IMR-90 (cell line): ENCODE measurements at regions not wholly inside any gene's neighbourhood (a gene's known extent, or its start where the extent isn't known, plus 50 kb on each side); places are given as distances from the start of the nearest gene placed in this dataset.

Experiments
- ATAC-seq: fragments of 200-7000 bp; cut with Tn5 transposase; 2 replicates; pipeline ENCODE4 v1.9.1; 2020; ENCODE audit warnings: low read depth, mild to moderate bottlenecking, moderate library complexity
- BruUV-seq: library from RNA; stranded (reverse); fragments of 400-500 nt; replicated peaks from 2 replicates; lab custom pipeline; 2021; lab: Mats Ljungman, UMichigan
- CTCF ChIA-PET: fragments of 300-600 bp; formaldehyde crosslinking; extraction: SDS; loops from one replicate; lab custom pipeline; 2021; ENCODE audit warnings: antibody characterized with exemption; lab: Yijun Ruan, JAX
- POLR2A ChIA-PET: fragments of 300-600 bp; sonication (Branson Sonifier 250); formaldehyde crosslinking; loops from one replicate; lab custom pipeline; 2022; ENCODE audit warnings: antibody characterized with exemption; ENCODE audit not compliant: unreplicated experiment; lab: Charles Lee
- DNase-seq: peaks from one replicate; pipeline ENCODE4 v3.0.0; 2013
- H2AFZ ChIP-seq: replicated peaks from 2 replicates; pipeline ENCODE3; 2013; ENCODE audit warnings: low read length, mild to moderate bottlenecking; ENCODE audit not compliant: poor library complexity
- H2AK5ac ChIP-seq: 2 replicates; pipeline ENCODE4 v1.6.1; 2013; ENCODE audit warnings: low read depth, low read length, inconsistent platforms
- H2AK9ac ChIP-seq: replicated peaks from 2 replicates; pipeline ENCODE3; 2013; ENCODE audit warnings: mild to moderate bottlenecking, low read depth, low read length, moderate library complexity; ENCODE audit not compliant: poor library complexity
- H2BK120ac ChIP-seq: 2 replicates; pipeline ENCODE4 v1.6.1; 2013; ENCODE audit warnings: low read depth, low read length, inconsistent platforms
- H2BK15ac ChIP-seq: 3 replicates; pipeline ENCODE4 v1.6.1; 2013; ENCODE audit warnings: low read depth, low read length, inconsistent platforms
- H2BK20ac ChIP-seq: 2 replicates; pipeline ENCODE4 v1.6.1; 2013; ENCODE audit warnings: low read depth, mild to moderate bottlenecking, inconsistent platforms, low read length, moderate library complexity
- H2BK5ac ChIP-seq: 2 replicates; pipeline ENCODE4 v1.6.1; 2013; ENCODE audit warnings: mild to moderate bottlenecking, low read depth, low read length, inconsistent platforms; ENCODE audit not compliant: poor library complexity, severe bottlenecking
- H3K14ac ChIP-seq: replicated peaks from 2 replicates; pipeline ENCODE4 v1.6.1; 2013; ENCODE audit warnings: low read depth, low read length, inconsistent platforms
- H3K18ac ChIP-seq: 2 replicates; pipeline ENCODE4 v1.6.1; 2013; ENCODE audit warnings: low read depth, low read length, control low read depth
- H3K23ac ChIP-seq: 2 replicates; pipeline ENCODE4 v1.6.1; 2013; ENCODE audit warnings: low read depth, low read length, inconsistent platforms
- H3K27ac ChIP-seq: 2 replicates; pipeline ENCODE4 v1.5.1; 2013; ENCODE audit warnings: mild to moderate bottlenecking, control low read depth, low read length; ENCODE audit not compliant: insufficient read depth
- H3K27me3 ChIP-seq: 2 replicates; pipeline ENCODE4 v1.6.1; 2013; ENCODE audit warnings: low read length; ENCODE audit not compliant: control insufficient read depth, insufficient read depth
- H3K36me3 ChIP-seq: 2 replicates; pipeline ENCODE4 v1.6.1; 2013; ENCODE audit warnings: low read length, mixed read lengths; ENCODE audit not compliant: control insufficient read depth, insufficient read depth
- H3K4ac ChIP-seq: 2 replicates; pipeline ENCODE4 v1.6.1; 2013; ENCODE audit warnings: low read depth, low read length, inconsistent platforms
- H3K4me1 ChIP-seq: 2 replicates; pipeline ENCODE4 v1.6.1; 2013; ENCODE audit warnings: low read length, mixed read lengths; ENCODE audit not compliant: control insufficient read depth, insufficient read depth
- H3K4me2 ChIP-seq: 2 replicates; pipeline ENCODE4 v1.6.1; 2013; ENCODE audit warnings: low read depth, mild to moderate bottlenecking, control low read depth, low read length, moderate library complexity
- H3K4me3 ChIP-seq: 2 replicates; pipeline ENCODE4 v1.5.1; 2013; ENCODE audit warnings: low read depth, mild to moderate bottlenecking, control low read depth, low read length, moderate library complexity; ENCODE audit not compliant: insufficient read depth
- H3K56ac ChIP-seq: 2 replicates; pipeline ENCODE4 v1.6.1; 2013; ENCODE audit warnings: low read length, inconsistent platforms; ENCODE audit not compliant: insufficient read depth; ENCODE audit errors: extremely low read depth
- H3K79me1 ChIP-seq, 2 experiments: 2 replicates each; pipeline ENCODE4 v1.6.1; 2013; ENCODE audit warnings: low read length in 2 of 2, inconsistent platforms in 1 of 2, low read depth in 1 of 2
- H3K9ac ChIP-seq: 2 replicates; pipeline ENCODE4 v1.6.1; 2013; ENCODE audit warnings: low read depth, low read length, control low read depth
- H3K9me1 ChIP-seq: 2 replicates; pipeline ENCODE4 v1.6.1; 2013; ENCODE audit warnings: low read length, inconsistent platforms; ENCODE audit not compliant: insufficient read depth
- H3K9me3 ChIP-seq: 2 replicates; pipeline ENCODE4 v1.6.1; 2013; ENCODE audit warnings: low read length; ENCODE audit not compliant: control insufficient read depth, insufficient read depth
- H4K20me1 ChIP-seq: 2 replicates; pipeline ENCODE4 v1.6.1; 2013; ENCODE audit warnings: low read length, inconsistent platforms; ENCODE audit not compliant: insufficient read depth
- H4K5ac ChIP-seq: 2 replicates; pipeline ENCODE4 v1.6.1; 2013; ENCODE audit warnings: mild to moderate bottlenecking, low read depth, low read length, control low read depth
- H4K8ac ChIP-seq, 2 experiments: 2 replicates each; pipeline ENCODE4 v1.6.1; 2013; ENCODE audit warnings: low read depth in 2 of 2, low read length in 2 of 2, control low read depth in 1 of 2, inconsistent platforms in 1 of 2
- H4K91ac ChIP-seq: 2 replicates; pipeline ENCODE4 v1.6.1; 2013; ENCODE audit warnings: low read depth, low read length, inconsistent platforms; ENCODE audit not compliant: insufficient read depth
- BHLHE40 ChIP-seq: fragments of 150-350 bp; IDR thresholded peaks from 2 replicates; pipeline ENCODE4 v1.6.1; 2016; ENCODE audit warnings: mild to moderate bottlenecking, low read depth, low read length
- CEBPB ChIP-seq: IDR thresholded peaks from 2 replicates; pipeline ENCODE4 v1.6.1; 2012; ENCODE audit warnings: low read depth, low read length, improper control_type of control experiment
- CHD1 ChIP-seq: IDR thresholded peaks from 2 replicates; pipeline ENCODE4 v1.6.1; 2012; ENCODE audit warnings: low read depth, low read length, improper control_type of control experiment
- CTCF ChIP-seq: conservative IDR thresholded peaks from 2 replicates; pipeline ENCODE4 v1.5.1; 2012; ENCODE audit warnings: mild to moderate bottlenecking, low read depth, low read length, improper control_type of control experiment
- MAFK ChIP-seq: IDR thresholded peaks from 2 replicates; pipeline ENCODE4 v1.6.1; 2012; ENCODE audit warnings: low read depth, low read length, improper control_type of control experiment
- MAZ ChIP-seq: IDR thresholded peaks from 2 replicates; pipeline ENCODE4 v1.6.1; 2012; ENCODE audit warnings: low read depth, mild to moderate bottlenecking, low read length, improper control_type of control experiment, moderate library complexity, borderline replicate concordance
- MXI1 ChIP-seq: IDR thresholded peaks from 2 replicates; pipeline ENCODE4 v1.6.1; 2012; ENCODE audit warnings: low read depth, mild to moderate bottlenecking, low read length, moderate library complexity, borderline replicate concordance
- NFE2L2 ChIP-seq: fragments of 150-350 bp; IDR thresholded peaks from 2 replicates; pipeline ENCODE4 v1.6.1; 2016; ENCODE audit warnings: low read depth, mild to moderate bottlenecking, low read length
- POLR2A ChIP-seq: IDR thresholded peaks from 2 replicates; pipeline ENCODE4 v1.6.1; 2012; ENCODE audit warnings: mild to moderate bottlenecking, low read depth, low read length
- RFX5 ChIP-seq: IDR thresholded peaks from 2 replicates; pipeline ENCODE4 v1.8.0; 2012; ENCODE audit warnings: low read depth, mild to moderate bottlenecking, low read length, moderate library complexity
- WGBS, 2 experiments: methylation state at CpG; one replicate each; pipeline versions ENCODE4 v1.1.5 to v1.1.7; 2013; ENCODE audit warnings: missing lambda C conversion rate in 2 of 2; ENCODE audit not compliant: insufficient read length in 1 of 2; ENCODE audit errors: extremely low coverage in 2 of 2; 5-methylcytosine and 5-hydroxymethylcytosine counted together
- dilution Hi-C: fragments of 300-500 bp; cut with HindIII; formaldehyde crosslinking; loops from one replicate; pipeline ENCODE4 v1.14.3; 2018; ENCODE audit warnings: low sequenced_read_pairs; ENCODE audit not compliant: unreplicated experiment
- in situ Hi-C: fragments of 300-500 bp; cut with MboI; formaldehyde crosslinking; loops from 3 replicates; pipeline ENCODE4 v1.14.3; 2019; ENCODE audit warnings: low sequenced_read_pairs, inconsistent platforms, mixed read lengths
- intact Hi-C: fragments of 100-400 bp; cut with micrococcal nuclease; formaldehyde crosslinking; loops from 2 replicates; pipeline ENCODE4 v1.10.0; 2022
- TF ChIP-seq, protein P1 (sequence below): fragments of 150-350 bp; IDR thresholded peaks from 2 replicates; pipeline ENCODE4 v1.6.1; 2017; ENCODE audit warnings: mild to moderate bottlenecking, antibody characterized with exemption, low read length, low read depth

DNA sequence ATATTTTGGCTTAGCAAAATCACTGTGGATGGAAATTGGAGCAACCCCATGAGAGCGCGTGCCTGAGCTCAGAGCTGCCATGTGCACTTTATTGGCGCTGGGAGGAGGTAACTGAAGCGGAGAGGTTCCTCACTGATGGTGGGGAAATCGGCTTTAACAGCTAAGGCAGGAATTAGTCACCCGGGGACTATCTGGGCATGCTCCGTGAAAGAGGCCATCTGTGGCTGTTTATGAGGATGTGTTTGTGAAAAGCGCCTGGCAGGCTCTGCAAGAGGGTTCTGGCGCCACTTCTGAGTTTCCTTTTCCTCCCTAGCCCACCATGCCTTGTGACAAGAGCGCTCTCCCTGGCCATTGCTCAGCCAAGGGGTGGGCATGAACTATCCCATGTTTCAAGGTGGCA lies 815.6 kb downstream of the UQCRFS1 start:
- Histone ChIP-seq H2AFZ (no peak overlapping the region), H3K9me3 (peaks cover 32% of the 10 kb centered on the region; the same call in 1 of the 2 replicates), H2AK5ac (no peak overlapping the region), H3K18ac (no peak overlapping the region), H2BK15ac (no peak overlapping the region), H4K8ac (no peak overlapping the region), H3K4me1 (no peaks in the 10 kb centered on the region), H2BK5ac (no peak overlapping the region), H3K27me3 (no peaks in the 10 kb centered on the region), H3K4me2 (no peak overlapping the region), H3K14ac (no peak overlapping the region), H2BK120ac (no peak overlapping the region), H3K9ac (no peak overlapping the region), H2AK9ac (no peak overlapping the region), H3K4me3 (no peak overlapping the region), H4K20me1 (no peaks in the 10 kb centered on the region), H2BK20ac (no peak overlapping the region), H3K23ac (no peak overlapping the region), H3K36me3 (no peaks in the 10 kb centered on the region), H3K27ac (no peak overlapping the region), H4K5ac (no peak overlapping the region), H3K79me1 (no peaks in the 10 kb centered on the region), H3K56ac (no peak overlapping the region), H3K9me1 (no peaks in the 10 kb centered on the region), H4K91ac (no peak overlapping the region), H3K4ac (no peak overlapping the region)
- no peak for ATAC-seq
- 62% methylated on average over 2 of the region's 10 CpGs; no CpG with 5 or more reads in 1 of the 2 experiments for WGBS, 2 experiments
- ChIA-PET POLR2A (no interaction called here), CTCF (no interaction called here)
- BruUV-seq = no TSS peak
- TF ChIP-seq MXI1 = no peak
- TF ChIP-seq NFE2L2 = no peak
- no peak for TF ChIP-seq MAZ
- TF ChIP-seq CTCF = no peak
- TF ChIP-seq, protein P1, sequence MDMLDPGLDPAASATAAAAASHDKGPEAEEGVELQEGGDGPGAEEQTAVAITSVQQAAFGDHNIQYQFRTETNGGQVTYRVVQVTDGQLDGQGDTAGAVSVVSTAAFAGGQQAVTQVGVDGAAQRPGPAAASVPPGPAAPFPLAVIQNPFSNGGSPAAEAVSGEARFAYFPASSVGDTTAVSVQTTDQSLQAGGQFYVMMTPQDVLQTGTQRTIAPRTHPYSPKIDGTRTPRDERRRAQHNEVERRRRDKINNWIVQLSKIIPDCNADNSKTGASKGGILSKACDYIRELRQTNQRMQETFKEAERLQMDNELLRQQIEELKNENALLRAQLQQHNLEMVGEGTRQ = no peak
- TF ChIP-seq RFX5 = no peak
- TF ChIP-seq POLR2A = no peak
- no peak for TF ChIP-seq BHLHE40
- no peak for TF ChIP-seq MAFK
- TF ChIP-seq CHD1 = no peak
- TF ChIP-seq CEBPB = no peak
- in situ Hi-C loops (no loop called here), dilution Hi-C loops (no loop called here), intact Hi-C loops (no loop called here)
- no peak for DNase-seq
